ENCODE measurements at regions not wholly inside any gene's neighbourhood (a gene's known extent, or its start where the extent isn't known, plus 50 kb on each side); places are given as distances from the start of the nearest gene placed in this dataset.

DNA sequence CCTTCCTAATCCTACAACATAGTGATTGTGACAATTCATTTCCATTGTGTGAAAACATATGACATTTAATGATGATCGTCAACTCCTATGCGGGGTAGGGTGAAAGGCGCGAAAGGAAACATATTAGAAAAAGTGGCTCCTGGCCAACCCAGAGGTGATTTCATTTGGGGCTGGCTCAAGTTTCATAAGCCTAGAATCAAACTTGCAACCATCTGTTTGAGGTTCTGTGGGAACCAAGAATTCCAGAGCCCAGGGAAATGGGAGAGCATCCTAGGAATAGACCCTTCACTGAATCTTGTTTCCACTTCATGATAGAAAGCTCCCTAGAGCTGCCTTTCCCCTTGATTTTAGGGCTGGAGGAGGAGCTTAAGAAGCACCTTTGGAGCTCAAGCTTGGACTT is 101.3 kb upstream of the EGFL6 start (continued):
- TF ChIP-seq, protein P1, sequence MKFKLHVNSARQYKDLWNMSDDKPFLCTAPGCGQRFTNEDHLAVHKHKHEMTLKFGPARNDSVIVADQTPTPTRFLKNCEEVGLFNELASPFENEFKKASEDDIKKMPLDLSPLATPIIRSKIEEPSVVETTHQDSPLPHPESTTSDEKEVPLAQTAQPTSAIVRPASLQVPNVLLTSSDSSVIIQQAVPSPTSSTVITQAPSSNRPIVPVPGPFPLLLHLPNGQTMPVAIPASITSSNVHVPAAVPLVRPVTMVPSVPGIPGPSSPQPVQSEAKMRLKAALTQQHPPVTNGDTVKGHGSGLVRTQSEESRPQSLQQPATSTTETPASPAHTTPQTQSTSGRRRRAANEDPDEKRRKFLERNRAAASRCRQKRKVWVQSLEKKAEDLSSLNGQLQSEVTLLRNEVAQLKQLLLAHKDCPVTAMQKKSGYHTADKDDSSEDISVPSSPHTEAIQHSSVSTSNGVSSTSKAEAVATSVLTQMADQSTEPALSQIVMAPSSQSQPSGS (CRISPR knock-in tag; IDR thresholded peaks at IDR 0.05; ENCODE audit: borderline replicate concordance, low read depth) = no peak

DNA sequence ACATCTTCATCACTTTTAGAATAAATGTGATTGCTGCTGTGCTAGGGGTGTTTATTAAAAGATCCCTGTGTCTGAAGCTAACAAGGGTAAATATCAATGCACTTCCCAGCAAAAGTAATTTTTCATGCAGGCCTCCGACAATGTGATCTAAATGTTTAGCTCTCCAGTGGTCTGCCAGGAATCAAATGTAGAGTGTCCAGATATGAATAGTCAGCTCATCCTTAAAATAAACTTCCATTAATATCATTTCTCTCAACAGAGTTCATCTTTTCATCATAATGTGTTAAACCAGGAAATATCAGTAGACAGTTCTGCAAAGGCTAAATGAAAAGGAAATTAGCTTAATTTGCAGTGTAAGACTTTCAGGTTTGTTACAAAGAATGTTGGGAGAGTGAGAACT is 102.2 kb upstream of the EGFL6 start:
- DNase-seq (ENCODE audit: low spot score) (no peak), ATAC-seq (no peak)
- peaks cover 13% of the 10 kb centered on the region for H3K4me1 Mint-ChIP-seq
- H3K4me3 Mint-ChIP-seq = no peak overlapping the region
- CTCF ChIA-PET = no interaction called here
- H3K27me3 Mint-ChIP-seq (ENCODE audit: low read depth) = 0 out of 2 replicates have a peak, but pooled peaks cover 3% of the 10 kb centered on the region
- POLR2A ChIA-PET = no interaction called here
- peaks cover 9% of the 10 kb centered on the region for H3K36me3 Mint-ChIP-seq
- TF ChIP-seq TEAD4 (CRISPR knock-in tag; IDR thresholded peaks at IDR 0.05) = no peak
- TF ChIP-seq, protein P2, sequence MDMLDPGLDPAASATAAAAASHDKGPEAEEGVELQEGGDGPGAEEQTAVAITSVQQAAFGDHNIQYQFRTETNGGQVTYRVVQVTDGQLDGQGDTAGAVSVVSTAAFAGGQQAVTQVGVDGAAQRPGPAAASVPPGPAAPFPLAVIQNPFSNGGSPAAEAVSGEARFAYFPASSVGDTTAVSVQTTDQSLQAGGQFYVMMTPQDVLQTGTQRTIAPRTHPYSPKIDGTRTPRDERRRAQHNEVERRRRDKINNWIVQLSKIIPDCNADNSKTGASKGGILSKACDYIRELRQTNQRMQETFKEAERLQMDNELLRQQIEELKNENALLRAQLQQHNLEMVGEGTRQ (CRISPR knock-in tag; IDR thresholded peaks at IDR 0.05) = no peak
- TF ChIP-seq, protein P3, sequence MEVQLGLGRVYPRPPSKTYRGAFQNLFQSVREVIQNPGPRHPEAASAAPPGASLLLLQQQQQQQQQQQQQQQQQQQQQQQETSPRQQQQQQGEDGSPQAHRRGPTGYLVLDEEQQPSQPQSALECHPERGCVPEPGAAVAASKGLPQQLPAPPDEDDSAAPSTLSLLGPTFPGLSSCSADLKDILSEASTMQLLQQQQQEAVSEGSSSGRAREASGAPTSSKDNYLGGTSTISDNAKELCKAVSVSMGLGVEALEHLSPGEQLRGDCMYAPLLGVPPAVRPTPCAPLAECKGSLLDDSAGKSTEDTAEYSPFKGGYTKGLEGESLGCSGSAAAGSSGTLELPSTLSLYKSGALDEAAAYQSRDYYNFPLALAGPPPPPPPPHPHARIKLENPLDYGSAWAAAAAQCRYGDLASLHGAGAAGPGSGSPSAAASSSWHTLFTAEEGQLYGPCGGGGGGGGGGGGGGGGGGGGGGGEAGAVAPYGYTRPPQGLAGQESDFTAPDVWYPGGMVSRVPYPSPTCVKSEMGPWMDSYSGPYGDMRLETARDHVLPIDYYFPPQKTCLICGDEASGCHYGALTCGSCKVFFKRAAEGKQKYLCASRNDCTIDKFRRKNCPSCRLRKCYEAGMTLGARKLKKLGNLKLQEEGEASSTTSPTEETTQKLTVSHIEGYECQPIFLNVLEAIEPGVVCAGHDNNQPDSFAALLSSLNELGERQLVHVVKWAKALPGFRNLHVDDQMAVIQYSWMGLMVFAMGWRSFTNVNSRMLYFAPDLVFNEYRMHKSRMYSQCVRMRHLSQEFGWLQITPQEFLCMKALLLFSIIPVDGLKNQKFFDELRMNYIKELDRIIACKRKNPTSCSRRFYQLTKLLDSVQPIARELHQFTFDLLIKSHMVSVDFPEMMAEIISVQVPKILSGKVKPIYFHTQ (CRISPR knock-in tag; IDR thresholded peaks at IDR 0.05) = no peak
- TF ChIP-seq JAZF1 (CRISPR knock-in tag; IDR thresholded peaks at IDR 0.05) = no peak
- TF ChIP-seq EMX1 (CRISPR knock-in tag; IDR thresholded peaks at IDR 0.05) = no peak
- TF ChIP-seq, protein P4, sequence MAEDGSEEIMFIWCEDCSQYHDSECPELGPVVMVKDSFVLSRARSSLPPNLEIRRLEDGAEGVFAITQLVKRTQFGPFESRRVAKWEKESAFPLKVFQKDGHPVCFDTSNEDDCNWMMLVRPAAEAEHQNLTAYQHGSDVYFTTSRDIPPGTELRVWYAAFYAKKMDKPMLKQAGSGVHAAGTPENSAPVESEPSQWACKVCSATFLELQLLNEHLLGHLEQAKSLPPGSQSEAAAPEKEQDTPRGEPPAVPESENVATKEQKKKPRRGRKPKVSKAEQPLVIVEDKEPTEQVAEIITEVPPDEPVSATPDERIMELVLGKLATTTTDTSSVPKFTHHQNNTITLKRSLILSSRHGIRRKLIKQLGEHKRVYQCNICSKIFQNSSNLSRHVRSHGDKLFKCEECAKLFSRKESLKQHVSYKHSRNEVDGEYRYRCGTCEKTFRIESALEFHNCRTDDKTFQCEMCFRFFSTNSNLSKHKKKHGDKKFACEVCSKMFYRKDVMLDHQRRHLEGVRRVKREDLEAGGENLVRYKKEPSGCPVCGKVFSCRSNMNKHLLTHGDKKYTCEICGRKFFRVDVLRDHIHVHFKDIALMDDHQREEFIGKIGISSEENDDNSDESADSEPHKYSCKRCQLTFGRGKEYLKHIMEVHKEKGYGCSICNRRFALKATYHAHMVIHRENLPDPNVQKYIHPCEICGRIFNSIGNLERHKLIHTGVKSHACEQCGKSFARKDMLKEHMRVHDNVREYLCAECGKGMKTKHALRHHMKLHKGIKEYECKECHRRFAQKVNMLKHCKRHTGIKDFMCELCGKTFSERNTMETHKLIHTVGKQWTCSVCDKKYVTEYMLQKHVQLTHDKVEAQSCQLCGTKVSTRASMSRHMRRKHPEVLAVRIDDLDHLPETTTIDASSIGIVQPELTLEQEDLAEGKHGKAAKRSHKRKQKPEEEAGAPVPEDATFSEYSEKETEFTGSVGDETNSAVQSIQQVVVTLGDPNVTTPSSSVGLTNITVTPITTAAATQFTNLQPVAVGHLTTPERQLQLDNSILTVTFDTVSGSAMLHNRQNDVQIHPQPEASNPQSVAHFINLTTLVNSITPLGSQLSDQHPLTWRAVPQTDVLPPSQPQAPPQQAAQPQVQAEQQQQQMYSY (CRISPR knock-in tag; IDR thresholded peaks at IDR 0.05) = no peak
- no peak for TF ChIP-seq ZNF423 (CRISPR knock-in tag; IDR thresholded peaks at IDR 0.05)
- no peak for TF ChIP-seq ZNF121 (CRISPR knock-in tag; IDR thresholded peaks at IDR 0.05)
- TF ChIP-seq OVOL2 (CRISPR knock-in tag; IDR thresholded peaks at IDR 0.05; ENCODE audit: borderline replicate concordance) = no peak
- TF ChIP-seq GABPB1 (CRISPR knock-in tag; IDR thresholded peaks at IDR 0.05) = no peak
- TF ChIP-seq, protein P5, sequence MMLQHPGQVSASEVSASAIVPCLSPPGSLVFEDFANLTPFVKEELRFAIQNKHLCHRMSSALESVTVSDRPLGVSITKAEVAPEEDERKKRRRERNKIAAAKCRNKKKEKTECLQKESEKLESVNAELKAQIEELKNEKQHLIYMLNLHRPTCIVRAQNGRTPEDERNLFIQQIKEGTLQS (CRISPR knock-in tag; conservative IDR thresholded peaks at IDR 0.05) = no peak
- no peak for TF ChIP-seq CREB1 (CRISPR knock-in tag; IDR thresholded peaks at IDR 0.05)
- no peak overlapping the region for H3K27ac Mint-ChIP-seq
- H3K9me3 Mint-ChIP-seq = peaks cover 12% of the 10 kb centered on the region

DNA sequence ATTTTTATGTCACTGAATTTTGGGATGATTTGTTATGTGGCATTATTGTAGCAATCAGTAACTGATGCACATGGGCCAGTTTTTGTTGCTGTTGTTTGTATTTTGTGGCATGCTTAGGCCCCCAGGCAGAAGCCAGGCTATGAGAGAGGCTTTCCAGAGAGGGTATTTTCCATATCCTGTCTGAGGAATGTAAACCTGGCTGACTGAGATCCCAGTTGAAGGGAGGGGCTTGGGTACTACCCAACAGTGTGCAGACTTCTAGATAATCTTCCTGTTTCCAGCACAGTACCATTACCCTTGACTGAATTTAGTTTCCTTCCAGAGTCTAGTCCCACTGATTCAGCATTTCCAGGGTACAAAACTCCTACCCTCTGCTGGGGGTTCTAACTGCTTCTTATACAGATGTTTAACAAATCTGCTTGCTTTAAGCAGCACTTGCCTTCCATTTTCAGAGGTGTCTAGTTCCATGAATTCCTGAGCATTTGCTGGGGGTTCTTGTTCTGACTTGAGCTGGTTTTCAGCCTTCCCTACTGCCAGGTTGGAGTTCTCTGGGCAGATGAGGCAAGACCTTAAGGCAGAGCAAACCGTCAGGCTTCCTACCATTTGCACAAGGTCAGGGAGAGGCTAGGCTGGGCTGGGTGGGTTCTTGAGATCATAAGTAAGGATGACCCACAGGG is 104.7 kb upstream of the EGFL6 start:
- ChIA-PET POLR2A (no interaction called here), CTCF (no interaction called here)
- ATAC-seq (no peak), DNase-seq (ENCODE audit: low spot score) (no peak)
- peaks cover 12% of the 10 kb centered on the region for H3K9me3 Mint-ChIP-seq
- no peak overlapping the region for H3K4me3 Mint-ChIP-seq
- peaks cover 10% of the 10 kb centered on the region for H3K36me3 Mint-ChIP-seq
- 0 out of 2 replicates have a peak, but pooled peaks cover 3% of the 10 kb centered on the region for H3K27me3 Mint-ChIP-seq (ENCODE audit: low read depth)
- TF ChIP-seq EMX1 (CRISPR knock-in tag; IDR thresholded peaks at IDR 0.05) = no peak
- TF ChIP-seq NR1H2 (CRISPR knock-in tag; IDR thresholded peaks at IDR 0.05) = no peak
- TF ChIP-seq, protein P6, sequence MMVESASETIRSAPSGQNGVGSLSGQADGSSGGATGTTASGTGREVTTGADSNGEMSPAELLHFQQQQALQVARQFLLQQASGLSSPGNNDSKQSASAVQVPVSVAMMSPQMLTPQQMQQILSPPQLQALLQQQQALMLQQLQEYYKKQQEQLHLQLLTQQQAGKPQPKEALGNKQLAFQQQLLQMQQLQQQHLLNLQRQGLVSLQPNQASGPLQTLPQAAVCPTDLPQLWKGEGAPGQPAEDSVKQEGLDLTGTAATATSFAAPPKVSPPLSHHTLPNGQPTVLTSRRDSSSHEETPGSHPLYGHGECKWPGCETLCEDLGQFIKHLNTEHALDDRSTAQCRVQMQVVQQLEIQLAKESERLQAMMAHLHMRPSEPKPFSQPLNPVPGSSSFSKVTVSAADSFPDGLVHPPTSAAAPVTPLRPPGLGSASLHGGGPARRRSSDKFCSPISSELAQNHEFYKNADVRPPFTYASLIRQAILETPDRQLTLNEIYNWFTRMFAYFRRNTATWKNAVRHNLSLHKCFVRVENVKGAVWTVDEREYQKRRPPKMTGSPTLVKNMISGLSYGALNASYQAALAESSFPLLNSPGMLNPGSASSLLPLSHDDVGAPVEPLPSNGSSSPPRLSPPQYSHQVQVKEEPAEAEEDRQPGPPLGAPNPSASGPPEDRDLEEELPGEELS (CRISPR knock-in tag; IDR thresholded peaks at IDR 0.05) = no peak
- TF ChIP-seq JAZF1 (CRISPR knock-in tag; IDR thresholded peaks at IDR 0.05) = no peak
- TF ChIP-seq, protein P7, sequence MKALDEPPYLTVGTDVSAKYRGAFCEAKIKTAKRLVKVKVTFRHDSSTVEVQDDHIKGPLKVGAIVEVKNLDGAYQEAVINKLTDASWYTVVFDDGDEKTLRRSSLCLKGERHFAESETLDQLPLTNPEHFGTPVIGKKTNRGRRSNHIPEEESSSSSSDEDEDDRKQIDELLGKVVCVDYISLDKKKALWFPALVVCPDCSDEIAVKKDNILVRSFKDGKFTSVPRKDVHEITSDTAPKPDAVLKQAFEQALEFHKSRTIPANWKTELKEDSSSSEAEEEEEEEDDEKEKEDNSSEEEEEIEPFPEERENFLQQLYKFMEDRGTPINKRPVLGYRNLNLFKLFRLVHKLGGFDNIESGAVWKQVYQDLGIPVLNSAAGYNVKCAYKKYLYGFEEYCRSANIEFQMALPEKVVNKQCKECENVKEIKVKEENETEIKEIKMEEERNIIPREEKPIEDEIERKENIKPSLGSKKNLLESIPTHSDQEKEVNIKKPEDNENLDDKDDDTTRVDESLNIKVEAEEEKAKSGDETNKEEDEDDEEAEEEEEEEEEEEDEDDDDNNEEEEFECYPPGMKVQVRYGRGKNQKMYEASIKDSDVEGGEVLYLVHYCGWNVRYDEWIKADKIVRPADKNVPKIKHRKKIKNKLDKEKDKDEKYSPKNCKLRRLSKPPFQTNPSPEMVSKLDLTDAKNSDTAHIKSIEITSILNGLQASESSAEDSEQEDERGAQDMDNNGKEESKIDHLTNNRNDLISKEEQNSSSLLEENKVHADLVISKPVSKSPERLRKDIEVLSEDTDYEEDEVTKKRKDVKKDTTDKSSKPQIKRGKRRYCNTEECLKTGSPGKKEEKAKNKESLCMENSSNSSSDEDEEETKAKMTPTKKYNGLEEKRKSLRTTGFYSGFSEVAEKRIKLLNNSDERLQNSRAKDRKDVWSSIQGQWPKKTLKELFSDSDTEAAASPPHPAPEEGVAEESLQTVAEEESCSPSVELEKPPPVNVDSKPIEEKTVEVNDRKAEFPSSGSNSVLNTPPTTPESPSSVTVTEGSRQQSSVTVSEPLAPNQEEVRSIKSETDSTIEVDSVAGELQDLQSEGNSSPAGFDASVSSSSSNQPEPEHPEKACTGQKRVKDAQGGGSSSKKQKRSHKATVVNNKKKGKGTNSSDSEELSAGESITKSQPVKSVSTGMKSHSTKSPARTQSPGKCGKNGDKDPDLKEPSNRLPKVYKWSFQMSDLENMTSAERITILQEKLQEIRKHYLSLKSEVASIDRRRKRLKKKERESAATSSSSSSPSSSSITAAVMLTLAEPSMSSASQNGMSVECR (CRISPR knock-in tag; IDR thresholded peaks at IDR 0.05; ENCODE audit: borderline replicate concordance) = no peak
- H3K27ac Mint-ChIP-seq = no peak overlapping the region
- 0 out of 2 replicates have a peak, but pooled peaks cover 3% of the 10 kb centered on the region for H3K4me1 Mint-ChIP-seq
